ENCODE measurements at regions not wholly inside any gene's neighbourhood (a gene's known extent, or its start where the extent isn't known, plus 50 kb on each side); places are given as distances from the start of the nearest gene placed in this dataset.

DNA sequence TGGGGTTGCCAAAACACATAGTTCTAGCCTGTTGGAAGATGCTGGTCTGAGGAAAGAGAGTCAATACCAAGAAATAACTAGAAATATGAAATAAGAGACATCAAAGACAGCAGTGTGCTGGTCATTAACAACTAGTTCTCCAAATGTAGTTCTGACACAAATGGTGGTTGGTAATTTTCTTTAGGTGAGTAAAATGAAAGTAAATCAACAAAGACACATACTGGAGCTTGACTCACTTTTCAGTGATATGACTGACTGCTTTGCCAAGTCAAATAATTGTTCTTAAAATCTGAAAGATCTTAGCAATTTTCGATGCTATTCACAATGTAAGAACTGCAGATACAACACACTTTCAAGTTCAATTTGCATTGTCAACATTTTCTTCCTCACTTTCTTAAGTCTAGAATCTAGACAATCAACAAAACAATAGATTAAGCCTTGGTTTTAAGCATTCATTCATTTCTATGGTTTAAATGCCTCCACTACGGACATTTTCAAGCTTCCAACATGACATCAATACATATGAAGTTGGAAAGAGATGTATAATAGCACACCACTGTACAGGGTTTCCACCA lies 166.8 kb upstream of the MAP3K1 start:
- TF ChIP-seq, protein P1, sequence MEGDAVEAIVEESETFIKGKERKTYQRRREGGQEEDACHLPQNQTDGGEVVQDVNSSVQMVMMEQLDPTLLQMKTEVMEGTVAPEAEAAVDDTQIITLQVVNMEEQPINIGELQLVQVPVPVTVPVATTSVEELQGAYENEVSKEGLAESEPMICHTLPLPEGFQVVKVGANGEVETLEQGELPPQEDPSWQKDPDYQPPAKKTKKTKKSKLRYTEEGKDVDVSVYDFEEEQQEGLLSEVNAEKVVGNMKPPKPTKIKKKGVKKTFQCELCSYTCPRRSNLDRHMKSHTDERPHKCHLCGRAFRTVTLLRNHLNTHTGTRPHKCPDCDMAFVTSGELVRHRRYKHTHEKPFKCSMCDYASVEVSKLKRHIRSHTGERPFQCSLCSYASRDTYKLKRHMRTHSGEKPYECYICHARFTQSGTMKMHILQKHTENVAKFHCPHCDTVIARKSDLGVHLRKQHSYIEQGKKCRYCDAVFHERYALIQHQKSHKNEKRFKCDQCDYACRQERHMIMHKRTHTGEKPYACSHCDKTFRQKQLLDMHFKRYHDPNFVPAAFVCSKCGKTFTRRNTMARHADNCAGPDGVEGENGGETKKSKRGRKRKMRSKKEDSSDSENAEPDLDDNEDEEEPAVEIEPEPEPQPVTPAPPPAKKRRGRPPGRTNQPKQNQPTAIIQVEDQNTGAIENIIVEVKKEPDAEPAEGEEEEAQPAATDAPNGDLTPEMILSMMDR (conservative IDR thresholded peaks at IDR 0.05; ENCODE audit: low read length), result no peak
- TF ChIP-seq EZH2phosphoT487 (IDR thresholded peaks at IDR 0.05; ENCODE audit: borderline replicate concordance), result no peak

Data from Loucy (cell line).